ENCODE measurements at regions not wholly inside any gene's neighbourhood (a gene's known extent, or its start where the extent isn't known, plus 50 kb on each side); places are given as distances from the start of the nearest gene placed in this dataset.
"Not testable (repeated sequence)": the region's sequence is repeated elsewhere in the genome, so short reads cannot be mapped to it uniquely, and the experiment has no call there.

GRCh38 chr11:103585401-103585800, 451.0 kb upstream of the DDI1 start:
- DNase-seq: no peak

DNA sequence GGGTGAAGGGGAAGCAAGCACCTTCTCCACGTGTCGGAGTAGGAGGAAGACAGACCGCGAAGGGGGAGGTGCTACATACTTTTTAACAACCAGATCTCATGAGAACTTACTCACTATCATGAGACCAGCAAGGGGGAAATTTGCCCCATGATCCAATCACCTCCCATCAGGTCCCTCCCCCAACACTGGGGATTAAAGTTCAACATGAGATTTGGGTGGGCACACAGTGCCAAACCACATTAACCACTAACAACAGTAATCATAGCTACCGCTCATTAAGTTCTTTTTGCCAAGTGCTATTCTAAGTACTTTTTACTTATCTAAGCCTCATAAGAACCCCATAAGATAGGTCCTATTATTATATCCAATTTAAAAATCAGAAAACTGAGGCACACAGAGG, 450.5 kb upstream of the DDI1 start:
- DNase-seq: no peak

DNA sequence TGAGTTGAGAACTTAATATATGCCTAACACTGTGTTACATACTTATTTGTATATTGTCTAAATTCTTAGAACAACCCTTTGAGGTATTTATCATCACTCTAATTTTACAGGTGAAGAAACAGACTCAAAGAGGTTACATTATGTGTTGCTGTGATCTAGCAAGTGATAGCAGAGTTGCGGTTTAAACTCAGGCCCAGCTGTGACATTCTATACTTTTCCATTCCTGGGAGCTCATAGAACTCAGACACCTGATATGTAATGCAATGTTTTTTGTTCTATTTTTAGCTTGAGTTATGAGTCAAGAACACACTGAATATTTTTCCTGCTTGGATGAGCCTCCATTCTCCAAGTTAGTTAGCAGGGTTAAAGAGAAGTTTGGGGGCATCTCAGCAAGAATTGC, 449.7 kb upstream of the DDI1 start:
- peak; percentile 43 for DNase-seq

DNA sequence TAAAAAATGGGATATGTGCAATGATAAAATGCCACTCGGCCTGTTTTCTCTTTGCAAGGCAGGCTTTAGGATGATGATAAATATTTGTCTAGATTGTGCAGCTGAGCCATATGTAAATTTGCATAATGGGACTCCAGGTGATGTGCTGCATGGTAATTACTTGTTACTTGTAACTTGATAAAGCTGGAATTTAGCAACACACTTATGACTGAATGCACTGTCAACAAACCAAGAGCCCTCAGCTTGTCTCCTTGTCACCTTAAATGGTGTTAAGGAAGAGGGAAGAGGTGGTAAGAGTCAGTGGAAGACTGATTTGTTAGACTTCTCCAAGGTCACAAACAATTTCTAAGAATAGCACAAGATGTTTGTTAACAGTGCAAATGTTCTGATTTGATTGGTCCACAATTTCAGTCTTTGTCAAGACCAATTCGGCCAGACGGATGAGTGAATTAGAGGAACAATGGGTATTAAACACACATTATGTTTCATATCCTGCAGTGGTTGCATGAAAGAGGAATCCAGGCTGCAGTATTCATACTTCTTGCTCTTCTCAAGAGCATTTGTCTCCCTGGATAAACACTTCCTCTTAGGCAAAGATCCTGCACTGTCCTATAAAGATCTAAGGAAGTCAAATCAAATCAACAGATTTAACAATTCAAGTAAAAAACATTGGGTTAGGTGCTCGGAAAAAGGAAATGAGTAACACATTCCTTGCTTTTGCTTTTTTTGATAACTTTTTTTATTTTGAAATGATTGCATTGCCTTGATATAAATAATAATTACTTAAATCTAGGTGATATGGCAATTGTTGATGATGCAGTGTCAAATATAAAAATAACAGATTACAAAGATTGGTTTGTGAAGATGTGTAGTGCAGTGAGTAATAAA, 448.3 kb upstream of the DDI1 start:
- DNase-seq: peak; percentile 19

GRCh38 chr11:103591554-103591953, 444.9 kb upstream of the DDI1 start:
- no peak for DNase-seq

DNA sequence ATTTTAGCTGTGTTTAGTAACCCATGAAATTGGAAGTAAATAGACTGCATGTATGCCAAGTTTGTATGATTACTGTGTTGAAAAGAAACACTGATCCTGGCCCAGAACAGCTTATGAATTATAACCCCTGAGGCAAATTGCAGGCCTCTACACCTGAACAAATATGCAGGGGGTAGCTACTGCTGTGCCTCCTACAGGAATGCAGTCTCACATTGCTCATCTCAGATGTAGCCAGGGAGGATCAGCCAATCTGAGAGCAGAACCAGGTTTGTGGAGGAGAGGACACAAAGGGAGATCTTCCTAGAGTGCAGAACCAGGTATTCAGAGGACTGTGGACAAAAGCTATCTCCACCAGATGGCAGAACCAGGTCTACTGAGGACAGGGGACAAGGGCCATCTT, 442.2 kb upstream of the DDI1 start:
- DNase-seq: no peak

DNA sequence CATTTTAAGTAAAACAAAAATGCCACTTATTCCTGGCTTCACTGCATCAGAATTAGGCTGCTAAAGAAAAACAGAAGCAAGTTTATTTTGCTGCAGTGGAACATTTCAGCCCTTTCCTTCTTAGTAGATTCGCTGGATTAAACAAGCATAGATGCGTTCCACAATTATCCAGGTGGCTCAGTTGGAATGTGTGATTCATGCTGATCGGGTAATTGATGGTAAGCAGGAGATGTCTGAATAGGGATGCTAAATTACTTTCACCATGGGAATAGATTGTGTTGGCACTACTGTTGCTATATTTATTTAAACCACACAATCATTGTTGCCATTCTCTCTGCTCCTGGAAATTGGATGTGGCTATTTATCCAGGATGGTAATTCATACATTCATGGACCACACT, 440.1 kb upstream of the DDI1 start:
- DNase-seq: no peak

GRCh38 chr11:103601225-103601846, 435.1 kb upstream of the DDI1 start:
- peak; percentile 69 for DNase-seq

- no peak for DNase-seq
Measured at GRCh38 chr11:103602840-103603239, 433.6 kb upstream of the DDI1 start.

GRCh38 chr11:103604310-103604709, 432.1 kb upstream of the DDI1 start:
- DNase-seq: no peak

- no peak for DNase-seq
Measured at GRCh38 chr11:103608566-103608965, 427.9 kb upstream of the DDI1 start.

- DNase-seq: no peak
Measured at GRCh38 chr11:103609117-103610066, 427.0 kb upstream of the DDI1 start.

GRCh38 chr11:103610435-103610834, 426.0 kb upstream of the DDI1 start:
- DNase-seq: no peak

DNA sequence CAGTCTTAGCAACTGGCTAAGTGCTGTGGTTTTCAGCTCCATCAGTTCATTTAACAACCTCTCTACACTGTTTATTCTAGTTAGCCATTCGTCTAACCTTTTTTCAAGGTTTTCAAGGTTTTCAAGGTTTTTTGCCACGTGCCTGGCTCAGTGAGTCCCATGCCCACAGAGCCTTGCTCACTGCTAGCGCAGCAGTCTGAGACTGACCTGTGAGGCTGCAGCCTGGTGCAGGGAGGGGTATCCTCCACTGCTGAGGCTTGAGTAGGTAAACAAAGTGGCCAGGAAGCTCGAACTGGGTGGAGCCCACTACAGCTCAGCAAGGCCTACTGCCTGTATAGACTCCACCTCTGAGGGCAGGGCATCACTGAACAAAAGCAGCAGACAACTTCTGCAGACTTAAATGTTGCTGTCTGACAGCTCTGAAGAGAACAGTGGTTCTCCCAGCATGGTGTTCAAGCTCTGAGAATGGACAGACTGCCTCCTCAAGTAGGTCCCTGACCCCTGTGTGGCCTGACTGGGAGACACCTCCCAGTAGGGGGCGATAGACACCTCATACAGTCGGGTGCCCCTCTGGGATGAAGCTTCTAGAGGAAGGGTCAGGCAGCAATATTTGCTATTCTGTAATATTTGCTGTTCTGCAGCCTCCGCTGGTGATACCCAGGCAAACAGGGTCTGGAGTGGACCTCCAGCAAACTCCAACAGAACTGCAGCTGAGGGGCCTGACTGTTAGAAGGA, 424.7 kb upstream of the DDI1 start:
- not testable (repeated sequence) for DNase-seq

GRCh38 chr11:103612451-103612850, 424.0 kb upstream of the DDI1 start:
- not testable (repeated sequence) for DNase-seq

- DNase-seq: not testable (repeated sequence)
Measured at GRCh38 chr11:103616586-103616985, 419.9 kb upstream of the DDI1 start.

DNA sequence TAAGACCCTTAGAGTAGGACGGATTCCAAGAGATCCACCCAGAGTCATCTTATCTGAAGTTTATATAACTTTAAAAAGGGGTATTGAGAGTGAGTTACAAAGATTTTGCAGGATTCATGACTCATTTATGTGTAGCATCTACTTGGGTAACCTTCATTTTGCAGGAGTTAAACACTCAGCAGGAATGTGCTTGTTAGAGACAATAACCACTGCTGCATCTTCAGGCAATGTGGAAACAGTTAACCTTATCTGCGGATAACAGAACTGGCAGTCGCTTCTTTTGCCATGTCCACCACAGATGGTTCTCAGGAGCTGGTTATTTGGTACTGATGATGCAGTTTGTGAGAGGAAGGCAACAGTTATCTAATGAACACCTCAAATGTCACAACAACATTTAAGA, 417.9 kb upstream of the DDI1 start:
- no peak for DNase-seq

- DNase-seq: peak; percentile 8
Measured at GRCh38 chr11:103619480-103619879, 417.0 kb upstream of the DDI1 start.

DNA sequence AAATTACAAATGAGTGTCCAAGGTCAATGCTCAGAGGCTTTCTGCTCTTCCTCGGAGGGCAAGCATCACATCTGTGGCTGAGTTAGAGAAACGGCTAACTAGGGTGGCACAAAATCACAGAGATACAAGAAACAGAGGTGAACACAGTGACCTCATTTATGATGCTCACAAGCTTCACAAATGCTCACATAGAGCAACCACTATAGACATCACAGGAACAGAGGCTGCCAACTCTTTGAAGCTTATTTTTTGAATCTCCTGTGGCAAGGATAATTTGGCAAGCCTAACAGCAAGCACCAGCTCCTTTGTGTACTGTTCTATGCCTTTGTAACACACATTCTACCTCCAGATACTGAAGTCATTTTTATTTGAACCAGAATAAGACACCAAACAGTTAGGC, 416.5 kb upstream of the DDI1 start:
- DNase-seq: no peak

- DNase-seq: no peak
Measured at GRCh38 chr11:103622296-103622695, 414.1 kb upstream of the DDI1 start.

- DNase-seq: no peak
Measured at GRCh38 chr11:103623933-103624332, 412.5 kb upstream of the DDI1 start.

Measured in tongue (tissue), 1 donor.